Esophagus squamous epithelium (tissue), 4 donors: ENCODE measurements at regions not wholly inside any gene's neighbourhood (a gene's known extent, or its start where the extent isn't known, plus 50 kb on each side); places are given as distances from the start of the nearest gene placed in this dataset.

Experiments
- CTCF ChIP-seq, 6 experiments: fragments of 450-650 bp in 4 of 6; fragments of 200-600 bp in 2 of 6; sonication (generic) in 2 of 6; IDR thresholded peaks; one replicate each; pipeline ENCODE4 v1.5.1; 2016 to 2019; ENCODE audit warnings: antibody characterized with exemption in 6 of 6, mild to moderate bottlenecking in 4 of 6, moderate library complexity in 4 of 6
- POLR2A ChIP-seq, 4 donors: fragments of 450-650 bp; IDR thresholded peaks; one replicate each; pipeline ENCODE4 v1.6.1; 2017; ENCODE audit warnings: antibody characterized with exemption in 4 of 4, mild to moderate bottlenecking in 4 of 4, moderate library complexity in 3 of 4

GRCh38 chr4:33494150-33494549, 2750.2 kb downstream of the ARAP2 start:
- TF ChIP-seq CTCF (IDR thresholded peaks at IDR 0.05) (no peak), POLR2A (IDR thresholded peaks at IDR 0.05) (no peak)
